HG02981 (cell line): ENCODE measurements at regions not wholly inside any gene's neighbourhood (a gene's known extent, or its start where the extent isn't known, plus 50 kb on each side); places are given as distances from the start of the nearest gene placed in this dataset.
"Not testable (repeated sequence)": the region's sequence is repeated elsewhere in the genome, so short reads cannot be mapped to it uniquely, and the experiment has no call there.

Experiments
- ATAC-seq: cut with Tn5 transposase; IDR thresholded peaks from one replicate; pipeline ENCODE4 v1.9.1; 2021; ENCODE audit warnings: mild to moderate bottlenecking, moderate library complexity; ENCODE audit not compliant: unreplicated experiment

- ATAC-seq: peak; percentile 83
Measured at GRCh38 chr11:16605894-16606783, 132.3 kb upstream of the C11orf58 start.

- ATAC-seq: no peak
Measured at GRCh38 chr11:16605389-16605893, 133.0 kb upstream of the C11orf58 start.

- ATAC-seq: no peak
Measured at GRCh38 chr11:16604794-16605388, 133.6 kb upstream of the C11orf58 start.

GRCh38 chr11:16603890-16604793 lies 134.3 kb upstream of the C11orf58 start:
- ATAC-seq: no peak

- no peak for ATAC-seq
Measured at GRCh38 chr11:16603245-16603644, 135.2 kb upstream of the C11orf58 start.

GRCh38 chr11:16598906-16599305 lies 139.5 kb upstream of the C11orf58 start:
- no peak for ATAC-seq

- no peak for ATAC-seq
Measured at GRCh38 chr11:16598032-16598431, 140.4 kb upstream of the C11orf58 start.

- no peak for ATAC-seq
Measured at GRCh38 chr11:16596231-16596630, 142.2 kb upstream of the C11orf58 start.

- no peak for ATAC-seq
Measured at GRCh38 chr11:16591157-16591556, 147.3 kb upstream of the C11orf58 start.

- ATAC-seq: no peak
Measured at GRCh38 chr11:16587670-16588069, 150.8 kb upstream of the C11orf58 start.

- ATAC-seq: no peak
Measured at GRCh38 chr11:16584569-16584968, 153.9 kb upstream of the C11orf58 start.

- ATAC-seq: not testable (repeated sequence)
Measured at GRCh38 chr11:16581078-16581477, 157.4 kb upstream of the C11orf58 start.

GRCh38 chr11:16577490-16577889 lies 161.0 kb upstream of the C11orf58 start:
- no peak for ATAC-seq

- not testable (repeated sequence) for ATAC-seq
Measured at GRCh38 chr11:16574889-16575288, 163.6 kb upstream of the C11orf58 start.

- no peak for ATAC-seq
Measured at GRCh38 chr11:16572945-16573344, 165.5 kb upstream of the C11orf58 start.

- no peak for ATAC-seq
Measured at GRCh38 chr11:16561150-16561549, 177.3 kb upstream of the C11orf58 start.

- no peak for ATAC-seq
Measured at GRCh38 chr11:16558494-16558893, 180.0 kb upstream of the C11orf58 start.

- no peak for ATAC-seq
Measured at GRCh38 chr11:16555956-16556355, 182.5 kb upstream of the C11orf58 start.

GRCh38 chr11:16554361-16554760 lies 184.1 kb upstream of the C11orf58 start:
- ATAC-seq: no peak

- no peak for ATAC-seq
Measured at GRCh38 chr11:16547879-16548278, 190.6 kb upstream of the C11orf58 start.

GRCh38 chr11:16543642-16544041 lies 187.3 kb upstream of the SOX6 start:
- no peak for ATAC-seq
